Esophagus squamous epithelium (tissue), 4 donors: ENCODE measurements at regions not wholly inside any gene's neighbourhood (a gene's known extent, or its start where the extent isn't known, plus 50 kb on each side); places are given as distances from the start of the nearest gene placed in this dataset.

Source experiments
- POLR2A ChIP-seq, 4 donors: fragments of 450-650 bp; IDR thresholded peaks; one replicate each; pipeline ENCODE4 v1.6.1; 2017; ENCODE audit warnings: antibody characterized with exemption in 4 of 4, mild to moderate bottlenecking in 4 of 4, moderate library complexity in 3 of 4
- TF ChIP-seq, protein P1 (sequence below), 6 experiments: fragments of 450-650 bp in 4 of 6; fragments of 200-600 bp in 2 of 6; sonication (generic) in 2 of 6; IDR thresholded peaks; one replicate each; pipeline ENCODE4 v1.5.1; 2016 to 2019; ENCODE audit warnings: antibody characterized with exemption in 6 of 6, mild to moderate bottlenecking in 4 of 6, moderate library complexity in 4 of 6

DNA sequence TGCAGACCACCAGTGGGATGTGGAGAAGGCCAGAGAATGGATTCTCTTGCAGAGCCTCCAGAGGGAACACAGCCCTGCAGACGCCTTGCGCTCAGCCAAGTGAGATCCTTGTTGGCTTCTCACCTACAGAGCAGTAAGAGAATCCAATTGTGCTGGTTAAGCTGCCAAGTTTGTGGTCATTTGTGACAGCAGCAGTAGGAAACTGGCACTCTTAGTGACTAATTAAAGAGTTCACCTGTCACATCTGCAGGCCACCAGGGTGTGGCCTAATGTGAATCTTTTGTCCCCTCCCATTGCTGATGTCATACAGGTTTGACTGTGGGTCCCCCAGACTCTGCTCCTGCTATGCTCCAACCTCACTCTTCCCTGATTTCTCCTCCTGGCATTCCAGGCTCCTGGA is 235.9 kb downstream of the TFCP2L1 start:
- TF ChIP-seq, protein P1, sequence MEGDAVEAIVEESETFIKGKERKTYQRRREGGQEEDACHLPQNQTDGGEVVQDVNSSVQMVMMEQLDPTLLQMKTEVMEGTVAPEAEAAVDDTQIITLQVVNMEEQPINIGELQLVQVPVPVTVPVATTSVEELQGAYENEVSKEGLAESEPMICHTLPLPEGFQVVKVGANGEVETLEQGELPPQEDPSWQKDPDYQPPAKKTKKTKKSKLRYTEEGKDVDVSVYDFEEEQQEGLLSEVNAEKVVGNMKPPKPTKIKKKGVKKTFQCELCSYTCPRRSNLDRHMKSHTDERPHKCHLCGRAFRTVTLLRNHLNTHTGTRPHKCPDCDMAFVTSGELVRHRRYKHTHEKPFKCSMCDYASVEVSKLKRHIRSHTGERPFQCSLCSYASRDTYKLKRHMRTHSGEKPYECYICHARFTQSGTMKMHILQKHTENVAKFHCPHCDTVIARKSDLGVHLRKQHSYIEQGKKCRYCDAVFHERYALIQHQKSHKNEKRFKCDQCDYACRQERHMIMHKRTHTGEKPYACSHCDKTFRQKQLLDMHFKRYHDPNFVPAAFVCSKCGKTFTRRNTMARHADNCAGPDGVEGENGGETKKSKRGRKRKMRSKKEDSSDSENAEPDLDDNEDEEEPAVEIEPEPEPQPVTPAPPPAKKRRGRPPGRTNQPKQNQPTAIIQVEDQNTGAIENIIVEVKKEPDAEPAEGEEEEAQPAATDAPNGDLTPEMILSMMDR (IDR thresholded peaks at IDR 0.05), result no peak
- TF ChIP-seq POLR2A (IDR thresholded peaks at IDR 0.05), result no peak
